ENCODE measurements at regions not wholly inside any gene's neighbourhood (a gene's known extent, or its start where the extent isn't known, plus 50 kb on each side); places are given as distances from the start of the nearest gene placed in this dataset.

DNA sequence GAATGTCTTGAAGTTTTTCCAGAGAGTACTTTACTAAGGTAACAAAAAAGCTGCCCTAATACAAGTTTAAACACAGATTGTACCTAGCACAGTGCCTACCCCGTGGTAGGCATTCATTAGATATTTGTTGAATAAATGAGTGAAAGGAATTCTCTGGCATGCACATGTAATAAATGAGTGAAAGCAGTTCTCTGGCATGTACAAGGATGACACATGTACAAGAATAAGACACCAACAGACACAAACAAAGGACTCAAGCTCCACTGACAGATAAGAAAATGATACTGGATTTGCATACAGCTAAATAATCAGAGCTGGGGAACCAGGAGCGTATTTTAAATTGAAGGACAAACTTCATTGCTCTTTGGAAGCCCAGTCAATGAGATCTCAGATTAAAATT, 535.8 kb downstream of the EFNA5 start:
- Histone ChIP-seq H3K4me3 (no peak overlapping the region), H3K36me3 (no peaks in the 10 kb centered on the region), H3K9me3 (peaks cover 0 to 8% (median 0%) of the 10 kb centered on the region in 3 donors), H3K27ac (no peak overlapping the region), H3K4me1 (no peaks in the 10 kb centered on the region), H3K27me3 (no peaks in the 10 kb centered on the region)
- ATAC-seq (no peak), DNase-seq (no peak)
- TF ChIP-seq CTCF (IDR thresholded peaks at IDR 0.05 in 4 of 5, conservative IDR thresholded peaks at IDR 0.05 in 1 of 5) (no peak), POLR2A (IDR thresholded peaks at IDR 0.05) (no peak)
- in situ Hi-C loops (cut with MboI; ENCODE audit: low sequenced_read_pairs in 4 of 4) = no loop called here
- intact Hi-C loops (cut with DNase I; ENCODE audit: low total_unique reads) = no loop called here

DNA sequence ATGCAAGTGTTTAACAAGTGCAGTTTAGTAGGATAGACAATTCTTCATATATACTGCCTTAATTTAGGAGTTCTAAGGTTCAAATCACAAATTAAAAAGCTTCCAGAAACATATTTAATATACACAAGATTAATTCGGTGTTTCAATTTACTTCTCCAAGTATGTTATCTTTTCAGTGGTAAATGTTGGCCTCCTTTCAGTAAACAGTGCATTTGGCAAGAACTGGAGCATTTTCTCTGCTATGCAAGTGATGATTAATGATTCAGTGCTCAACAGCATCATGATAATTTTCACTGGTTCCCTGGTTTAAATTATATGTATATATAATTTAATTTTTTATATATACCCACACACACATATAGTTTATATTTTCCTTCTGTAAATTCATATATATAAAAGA, 541.7 kb downstream of the EFNA5 start:
- no peak for ATAC-seq
- intact Hi-C loops (cut with DNase I; ENCODE audit: low total_unique reads) = no loop called here
- TF ChIP-seq CTCF (IDR thresholded peaks at IDR 0.05 in 4 of 5, conservative IDR thresholded peaks at IDR 0.05 in 1 of 5) = no peak
- no peak for TF ChIP-seq POLR2A (IDR thresholded peaks at IDR 0.05)

GRCh38 chr5:107127878-107128277, 542.9 kb downstream of the EFNA5 start:
- in situ Hi-C loops (cut with MboI; ENCODE audit: low sequenced_read_pairs in 4 of 4) = no loop called here
- Histone ChIP-seq H3K4me3 (no peak overlapping the region), H3K27ac (no peak overlapping the region), H3K36me3 (no peaks in the 10 kb centered on the region), H3K9me3 (no peaks in the 10 kb centered on the region), H3K27me3 (no peaks in the 10 kb centered on the region), H3K4me1 (no peaks in the 10 kb centered on the region)
- ATAC-seq (no peak), DNase-seq (no peak)
- intact Hi-C loops (cut with DNase I; ENCODE audit: low total_unique reads) = no loop called here
- TF ChIP-seq CTCF (IDR thresholded peaks at IDR 0.05 in 4 of 5, conservative IDR thresholded peaks at IDR 0.05 in 1 of 5) (no peak), POLR2A (IDR thresholded peaks at IDR 0.05) (no peak)

More for the DNA sequence above, 541.7 kb downstream of the EFNA5 start:
- H3K4me3 ChIP-seq = no peak overlapping the region
- H3K36me3 ChIP-seq = no peaks in the 10 kb centered on the region
- DNase-seq = no peak
- H3K4me1 ChIP-seq = no peaks in the 10 kb centered on the region
- in situ Hi-C loops (cut with MboI; ENCODE audit: low sequenced_read_pairs in 4 of 4) = no loop called here
- no peak overlapping the region for H3K27ac ChIP-seq
- no peaks in the 10 kb centered on the region for H3K9me3 ChIP-seq
- no peaks in the 10 kb centered on the region for H3K27me3 ChIP-seq

GRCh38 chr5:107126341-107126740, 544.4 kb downstream of the EFNA5 start:
- Histone ChIP-seq H3K27me3 (no peaks in the 10 kb centered on the region), H3K27ac (no peak overlapping the region), H3K36me3 (no peaks in the 10 kb centered on the region), H3K9me3 (no peaks in the 10 kb centered on the region), H3K4me3 (no peak overlapping the region), H3K4me1 (peaks cover 4 to 9% of the 10 kb centered on the region in 2 donors)
- in situ Hi-C loops (cut with MboI; ENCODE audit: low sequenced_read_pairs in 4 of 4) = no loop called here
- DNase-seq (no peak), ATAC-seq (no peak)
- intact Hi-C loops (cut with DNase I; ENCODE audit: low total_unique reads) = no loop called here
- TF ChIP-seq POLR2A (IDR thresholded peaks at IDR 0.05) = no peak
- TF ChIP-seq CTCF (IDR thresholded peaks at IDR 0.05 in 4 of 5, conservative IDR thresholded peaks at IDR 0.05 in 1 of 5) = no peak

DNA sequence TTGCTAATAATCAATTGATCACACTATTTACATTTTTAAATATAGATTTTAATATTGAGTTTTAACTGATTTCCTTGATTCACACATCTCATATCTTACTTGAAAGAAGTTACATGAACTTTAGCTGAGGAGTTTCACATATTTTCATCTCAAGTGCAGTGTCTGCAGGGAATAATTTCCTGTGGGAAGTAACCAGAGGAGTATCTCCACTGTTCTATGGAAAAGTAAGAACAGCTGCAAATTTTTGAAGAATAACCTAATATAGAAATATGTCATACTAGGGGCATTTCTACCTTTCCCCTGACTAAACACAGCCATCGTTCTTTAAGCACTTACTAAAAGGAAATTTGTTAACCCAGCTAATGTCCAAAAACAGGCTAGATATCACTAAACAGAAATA, 546.4 kb downstream of the EFNA5 start:
- intact Hi-C loops (cut with DNase I; ENCODE audit: low total_unique reads) (no loop called here), in situ Hi-C loops (cut with MboI; ENCODE audit: low sequenced_read_pairs in 4 of 4) (no loop called here)
- H3K27me3 ChIP-seq = no peaks in the 10 kb centered on the region
- H3K36me3 ChIP-seq = no peaks in the 10 kb centered on the region
- H3K4me3 ChIP-seq = no peak overlapping the region
- no peak for ATAC-seq
- H3K4me1 ChIP-seq = peaks cover 4 to 9% of the 10 kb centered on the region in 2 donors
- H3K9me3 ChIP-seq = no peaks in the 10 kb centered on the region
- TF ChIP-seq POLR2A (IDR thresholded peaks at IDR 0.05) = no peak
- no peak for TF ChIP-seq CTCF (IDR thresholded peaks at IDR 0.05 in 4 of 5, conservative IDR thresholded peaks at IDR 0.05 in 1 of 5)
- DNase-seq = no peak
- no peak overlapping the region for H3K27ac ChIP-seq
